ENCODE measurements at regions not wholly inside any gene's neighbourhood (a gene's known extent, or its start where the extent isn't known, plus 50 kb on each side); places are given as distances from the start of the nearest gene placed in this dataset.

- TF ChIP-seq ZBTB11 (CRISPR knock-in tag; IDR thresholded peaks at IDR 0.05) (no peak), WRNIP1 (IDR thresholded peaks at IDR 0.05; ENCODE audit: borderline replicate concordance, low read depth, low read length) (no peak), NFYB (IDR thresholded peaks at IDR 0.05; ENCODE audit: insufficient read depth, low read depth, low read length) (no peak), SPI1 (IDR thresholded peaks at IDR 0.05; ENCODE audit: borderline replicate concordance, insufficient read depth, low read depth, low read length) (no peak)
These were observed 158.2 kb upstream of the ZFP64 start (continued) for GRCh38 chr20:52349806-52350205.

GRCh38 chr20:52348434-52348833 is 156.9 kb upstream of the ZFP64 start:
- BruUV-seq (replicated peaks), result no TSS peak
- in situ Hi-C loops (cut with MboI) (no loop called here), intact Hi-C loops (cut with micrococcal nuclease; ENCODE audit: unreplicated experiment) (no loop called here)
- H3K27ac ChIP-seq (ENCODE audit: control insufficient read depth, insufficient read depth), result no peak overlapping the region
- no peak overlapping the region for H3K4me3 ChIP-seq
- no peaks in the 10 kb centered on the region for H3K9me3 ChIP-seq (replicated peaks; ENCODE audit: control insufficient read depth, insufficient read depth, low read length)
- H3K27me3 ChIP-seq (replicated peaks in 1 of 2; ENCODE audit: control insufficient read depth in 2 of 2, insufficient read depth in 2 of 2, low read length in 1 of 2), result no peaks in the 10 kb centered on the region
- POLR2A ChIA-PET, result no interaction called here
- whole genome bisulfite sequencing (ENCODE audit: insufficient coverage, insufficient replicate concordance, low lambda C conversion rate, missing lambda C conversion rate), result 20% methylated on average over 2 of the region's 2 CpGs
- DNase-seq (ENCODE audit: low read depth, low spot score), result no peak
- H2AFZ ChIP-seq (ENCODE audit: control insufficient read depth, low read depth, low read length), result no peak overlapping the region
- CTCF ChIA-PET, result no interaction called here
- no peak overlapping the region for H3K9ac ChIP-seq (ENCODE audit: control insufficient read depth, insufficient read depth, low read length)
- RAD21 ChIA-PET (ENCODE audit: unreplicated experiment), result no interaction called here
- H3K36me3 ChIP-seq (ENCODE audit: control insufficient read depth in 2 of 2, insufficient read depth in 2 of 2, low read length in 1 of 2), result no peaks in the 10 kb centered on the region
- SMC1A ChIA-PET (ENCODE audit: uncharacterized antibody, unreplicated experiment), result no interaction called here
- no peak overlapping the region for H3K4me2 ChIP-seq (ENCODE audit: control insufficient read depth, insufficient read depth)
- ATAC-seq, result no peak
- no peaks in the 10 kb centered on the region for H4K20me1 ChIP-seq (ENCODE audit: control insufficient read depth, insufficient read depth)
- FAIRE-seq, result no peak
- H3K79me2 ChIP-seq (ENCODE audit: control insufficient read depth, insufficient read depth, low read length), result no peaks in the 10 kb centered on the region
- no peaks in the 10 kb centered on the region for H3K4me1 ChIP-seq (ENCODE audit: control insufficient read depth, insufficient read depth, low read length)
- TF ChIP-seq BCL11A (IDR thresholded peaks at IDR 0.05; ENCODE audit: low read depth, low read length) (no peak), RAD51 (IDR thresholded peaks at IDR 0.05) (no peak), ZNF622 (IDR thresholded peaks at IDR 0.05) (no peak), BCL3 (IDR thresholded peaks at IDR 0.05; ENCODE audit: borderline replicate concordance, insufficient read depth, low read depth, low read length, poor library complexity, severe bottlenecking) (no peak), GATAD2B (conservative IDR thresholded peaks at IDR 0.05; ENCODE audit: low read depth) (no peak), KDM1A (IDR thresholded peaks at IDR 0.05; ENCODE audit: borderline replicate concordance) (no peak), IRF3 (IDR thresholded peaks at IDR 0.05) (no peak), E4F1 (IDR thresholded peaks at IDR 0.05; ENCODE audit: borderline replicate concordance, partially characterized antibody) (no peak), ZBED1 (IDR thresholded peaks at IDR 0.05; ENCODE audit: borderline replicate concordance) (no peak), PBX3 (IDR thresholded peaks at IDR 0.05; ENCODE audit: insufficient replicate concordance, low read depth, low read length) (no peak)

Measured in GM12878 (cell line).